ENCODE measurements at regions not wholly inside any gene's neighbourhood (a gene's known extent, or its start where the extent isn't known, plus 50 kb on each side); places are given as distances from the start of the nearest gene placed in this dataset.

- no peaks in the 10 kb centered on the region for H3K4me1 ChIP-seq (ENCODE audit: insufficient read depth, low read length, severe bottlenecking)
- no peaks in the 10 kb centered on the region for H3K36me3 ChIP-seq (ENCODE audit: insufficient read depth, low read length)
- no peaks in the 10 kb centered on the region for H4K20me1 ChIP-seq (ENCODE audit: insufficient read depth, low read length)
- no peaks in the 10 kb centered on the region for H3F3A ChIP-seq (ENCODE audit: insufficient read depth, low read length)
- no peaks in the 10 kb centered on the region for H3K9me3 ChIP-seq (ENCODE audit: low read length)
- no peak overlapping the region for H3K9ac ChIP-seq (ENCODE audit: low read length)
- no peaks in the 10 kb centered on the region for H3K79me2 ChIP-seq (ENCODE audit: insufficient read depth, low read length)
- TF ChIP-seq EZH2 (IDR thresholded peaks at IDR 0.05; ENCODE audit: borderline replicate concordance, low read length) (no peak), CTCF (IDR thresholded peaks at IDR 0.05; ENCODE audit: low read length) (no peak)
- H3K9me2 ChIP-seq (ENCODE audit: low read depth, low read length), result no peaks in the 10 kb centered on the region
- H3K27ac ChIP-seq (ENCODE audit: low read depth, low read length, poor library complexity, severe bottlenecking), result no peak overlapping the region
- no peak overlapping the region for H3K4me3 ChIP-seq (ENCODE audit: low read depth, low read length, poor library complexity, severe bottlenecking)
- H2AFZ ChIP-seq (ENCODE audit: low read length), result no peak overlapping the region
- no peak overlapping the region for H3K4me2 ChIP-seq (ENCODE audit: low read length)
- H3K27me3 ChIP-seq (ENCODE audit: insufficient read depth, low read length), result no peaks in the 10 kb centered on the region
Measured at GRCh38 chr12:58801986-58802385, 118.3 kb downstream of the LRIG3 start.

- Histone ChIP-seq H3K4me3 (ENCODE audit: low read depth, low read length, poor library complexity, severe bottlenecking) (no peak overlapping the region), H3K9ac (ENCODE audit: low read length) (no peak overlapping the region), H3K27ac (ENCODE audit: low read depth, low read length, poor library complexity, severe bottlenecking) (no peak overlapping the region), H2AFZ (ENCODE audit: low read length) (no peak overlapping the region), H3K9me3 (ENCODE audit: low read length) (no peaks in the 10 kb centered on the region), H4K20me1 (ENCODE audit: insufficient read depth, low read length) (no peaks in the 10 kb centered on the region), H3F3A (ENCODE audit: insufficient read depth, low read length) (no peaks in the 10 kb centered on the region), H3K4me2 (ENCODE audit: low read length) (no peak overlapping the region), H3K27me3 (ENCODE audit: insufficient read depth, low read length) (no peaks in the 10 kb centered on the region), H3K36me3 (ENCODE audit: insufficient read depth, low read length) (no peaks in the 10 kb centered on the region), H3K4me1 (ENCODE audit: insufficient read depth, low read length, severe bottlenecking) (no peaks in the 10 kb centered on the region), H3K9me2 (ENCODE audit: low read depth, low read length) (no peaks in the 10 kb centered on the region), H3K79me2 (ENCODE audit: insufficient read depth, low read length) (no peaks in the 10 kb centered on the region)
- no peak for TF ChIP-seq CTCF (IDR thresholded peaks at IDR 0.05; ENCODE audit: low read length)
- TF ChIP-seq EZH2 (IDR thresholded peaks at IDR 0.05; ENCODE audit: borderline replicate concordance, low read length), result no peak
Measured at GRCh38 chr12:58803908-58804307, 116.4 kb downstream of the LRIG3 start.

- Histone ChIP-seq H3K4me2 (ENCODE audit: low read length) (no peak overlapping the region), H3K9me2 (ENCODE audit: low read depth, low read length) (no peaks in the 10 kb centered on the region), H3K79me2 (ENCODE audit: insufficient read depth, low read length) (no peaks in the 10 kb centered on the region), H2AFZ (ENCODE audit: low read length) (no peak overlapping the region), H3K27me3 (ENCODE audit: insufficient read depth, low read length) (no peaks in the 10 kb centered on the region), H3K36me3 (ENCODE audit: insufficient read depth, low read length) (no peaks in the 10 kb centered on the region), H3K4me3 (ENCODE audit: low read depth, low read length, poor library complexity, severe bottlenecking) (no peak overlapping the region), H3F3A (ENCODE audit: insufficient read depth, low read length) (no peaks in the 10 kb centered on the region), H3K27ac (ENCODE audit: low read depth, low read length, poor library complexity, severe bottlenecking) (no peak overlapping the region), H4K20me1 (ENCODE audit: insufficient read depth, low read length) (no peaks in the 10 kb centered on the region), H3K9ac (ENCODE audit: low read length) (no peak overlapping the region), H3K4me1 (ENCODE audit: insufficient read depth, low read length, severe bottlenecking) (no peaks in the 10 kb centered on the region), H3K9me3 (ENCODE audit: low read length) (no peaks in the 10 kb centered on the region)
- TF ChIP-seq EZH2 (IDR thresholded peaks at IDR 0.05; ENCODE audit: borderline replicate concordance, low read length) (no peak), CTCF (IDR thresholded peaks at IDR 0.05; ENCODE audit: low read length) (peak; percentile 48; the same call in 1 of the 2 replicates)
Measured at GRCh38 chr12:58804749-58805148, 115.6 kb downstream of the LRIG3 start.
